NAMALWA (cell line): ENCODE measurements at regions not wholly inside any gene's neighbourhood (a gene's known extent, or its start where the extent isn't known, plus 50 kb on each side); places are given as distances from the start of the nearest gene placed in this dataset.
A peak's percentile ranks its signal among the peaks of the same experiment; 100 is the strongest.

Experiments used
- DNase-seq: peaks from one replicate; pipeline ENCODE4 v3.0.0-alpha.2; 2015; ENCODE audit warnings: low spot score

- DNase-seq: no peak
Measured at GRCh38 chr7:108697254-108697653, 127.6 kb downstream of the DNAJB9 start.

GRCh38 chr7:108711611-108712010 lies 141.9 kb downstream of the DNAJB9 start:
- DNase-seq: no peak

- DNase-seq: no peak
Measured at GRCh38 chr7:108716783-108717182, 147.1 kb downstream of the DNAJB9 start.

GRCh38 chr7:108717781-108718180 lies 148.1 kb downstream of the DNAJB9 start:
- DNase-seq: no peak

- DNase-seq: no peak
Measured at GRCh38 chr7:108719631-108720030, 150.0 kb downstream of the DNAJB9 start.

GRCh38 chr7:108722561-108722960 lies 152.9 kb downstream of the DNAJB9 start:
- no peak for DNase-seq

GRCh38 chr7:108723381-108723814 lies 153.7 kb downstream of the DNAJB9 start:
- no peak for DNase-seq

- DNase-seq: no peak
Measured at GRCh38 chr7:108724251-108725100, 154.8 kb downstream of the DNAJB9 start.

- no peak for DNase-seq
Measured at GRCh38 chr7:108735814-108736213, 166.1 kb downstream of the DNAJB9 start.

- no peak for DNase-seq
Measured at GRCh38 chr7:108736221-108736891, 166.7 kb downstream of the DNAJB9 start.

- no peak for DNase-seq
Measured at GRCh38 chr7:108770981-108771745, 201.5 kb downstream of the DNAJB9 start.

- DNase-seq: no peak
Measured at GRCh38 chr7:108771853-108772252, 202.2 kb downstream of the DNAJB9 start.

GRCh38 chr7:108777966-108778365 lies 208.3 kb downstream of the DNAJB9 start:
- DNase-seq: no peak

GRCh38 chr7:108789451-108789850 lies 219.8 kb downstream of the DNAJB9 start:
- DNase-seq: no peak

GRCh38 chr7:108794466-108794865 lies 224.8 kb downstream of the DNAJB9 start:
- DNase-seq: no peak

- no peak for DNase-seq
Measured at GRCh38 chr7:108802650-108803049, 233.0 kb downstream of the DNAJB9 start.

- peak; percentile 61 for DNase-seq
Measured at GRCh38 chr7:108805808-108806397, 236.2 kb downstream of the DNAJB9 start.

- DNase-seq: no peak
Measured at GRCh38 chr7:108808549-108809266, 239.0 kb downstream of the DNAJB9 start.

- DNase-seq: no peak
Measured at GRCh38 chr7:108809356-108809755, 239.7 kb downstream of the DNAJB9 start.

- DNase-seq: no peak
Measured at GRCh38 chr7:108810756-108811385, 241.2 kb downstream of the DNAJB9 start.
